CMK (cell line): ENCODE measurements at regions not wholly inside any gene's neighbourhood (a gene's known extent, or its start where the extent isn't known, plus 50 kb on each side); places are given as distances from the start of the nearest gene placed in this dataset.

Experiments
- DNase-seq: peaks from one replicate; pipeline ENCODE4 v3.0.0-alpha.2; 2010; ENCODE audit warnings: low read depth

DNA sequence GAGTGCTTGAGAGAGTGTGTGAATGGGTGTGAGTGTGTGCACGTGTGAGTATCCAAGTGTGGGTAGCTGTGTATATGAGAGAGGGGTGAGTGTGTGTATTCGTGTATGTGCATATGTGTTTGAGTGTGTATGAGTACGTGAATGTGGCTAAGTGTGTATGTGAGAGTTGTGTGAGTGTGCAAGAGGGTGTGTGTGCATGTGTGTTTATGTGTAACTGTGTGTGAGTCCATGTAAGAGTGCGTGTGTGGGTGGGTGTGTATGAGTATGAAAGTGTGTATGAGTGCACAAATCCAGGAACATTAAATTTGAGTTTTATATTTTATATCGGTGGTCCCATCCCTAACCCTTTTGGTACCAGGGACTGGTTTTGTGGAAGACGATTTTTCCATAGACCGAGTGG, 156.4 kb downstream of the TENT4A start:
- DNase-seq = no peak

DNA sequence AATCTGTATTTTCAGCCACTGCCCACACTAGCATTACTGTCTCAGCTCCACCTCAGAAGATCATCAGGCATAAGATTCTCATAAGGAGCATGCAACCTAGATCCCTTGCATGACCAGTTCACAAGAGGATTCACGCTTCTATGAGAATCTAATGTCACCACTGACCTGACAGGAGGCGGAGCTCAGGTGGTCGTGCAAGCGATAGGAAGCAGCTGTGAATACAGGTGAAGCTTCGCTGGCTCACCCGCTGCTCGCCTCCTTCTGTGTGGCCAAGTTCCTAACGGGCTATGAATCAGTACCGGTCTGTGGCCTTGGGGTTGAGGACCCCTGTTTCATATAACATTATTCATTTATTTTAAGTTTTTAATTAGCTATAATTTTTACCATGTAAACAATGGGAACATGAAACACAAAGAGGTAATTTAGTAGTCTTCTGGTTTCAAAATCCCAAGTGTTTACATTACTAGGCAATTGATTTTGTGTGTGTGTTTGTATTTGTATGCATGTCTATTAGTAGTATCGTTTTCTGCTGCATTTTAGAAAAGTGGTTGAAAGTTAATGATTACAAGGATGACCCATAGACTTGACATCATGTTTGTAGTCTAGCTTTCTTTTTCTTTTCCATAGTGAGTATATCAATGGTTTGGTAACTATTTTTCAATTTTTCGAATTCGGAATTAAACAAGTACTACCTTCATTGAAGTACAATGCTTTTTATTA, 159.4 kb downstream of the TENT4A start:
- no peak for DNase-seq

DNA sequence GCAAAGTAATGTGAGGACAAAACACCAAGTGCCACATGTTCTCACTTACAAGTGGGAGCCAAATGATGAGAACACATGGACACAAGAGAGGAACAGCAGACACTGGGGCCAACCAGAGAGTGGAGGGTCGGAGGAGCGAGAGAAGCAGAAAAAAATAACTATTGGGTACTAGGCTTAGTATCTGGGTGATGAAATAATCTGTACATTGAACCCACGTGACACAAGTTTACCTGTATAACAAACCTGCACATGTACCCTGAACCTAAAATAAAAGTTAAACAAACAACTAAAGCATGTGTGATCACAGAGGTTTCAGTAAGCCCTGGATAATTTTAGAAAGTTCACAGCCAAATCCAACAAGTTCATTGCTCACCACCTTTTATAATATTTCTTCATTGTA, 160.1 kb downstream of the TENT4A start:
- no peak for DNase-seq

DNA sequence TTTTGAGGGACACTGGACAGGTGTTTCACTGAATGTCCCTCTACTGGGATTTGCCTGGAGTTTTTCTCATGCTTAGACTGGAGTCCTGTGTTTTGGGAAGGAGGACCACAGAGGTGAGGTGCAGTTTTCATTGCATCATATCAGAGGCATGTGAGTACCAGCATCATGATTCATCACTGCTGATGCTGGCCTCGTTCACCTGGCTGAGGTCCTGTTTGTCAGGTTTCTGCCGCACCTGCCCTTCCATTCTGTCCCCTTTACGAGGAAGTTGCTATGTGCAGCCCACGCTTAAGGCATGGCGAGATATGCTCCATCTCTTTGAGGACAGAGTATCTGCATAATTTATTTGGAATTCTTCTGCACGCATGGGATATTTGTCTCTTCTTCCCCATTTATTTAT, 162.1 kb downstream of the TENT4A start:
- DNase-seq = no peak

DNA sequence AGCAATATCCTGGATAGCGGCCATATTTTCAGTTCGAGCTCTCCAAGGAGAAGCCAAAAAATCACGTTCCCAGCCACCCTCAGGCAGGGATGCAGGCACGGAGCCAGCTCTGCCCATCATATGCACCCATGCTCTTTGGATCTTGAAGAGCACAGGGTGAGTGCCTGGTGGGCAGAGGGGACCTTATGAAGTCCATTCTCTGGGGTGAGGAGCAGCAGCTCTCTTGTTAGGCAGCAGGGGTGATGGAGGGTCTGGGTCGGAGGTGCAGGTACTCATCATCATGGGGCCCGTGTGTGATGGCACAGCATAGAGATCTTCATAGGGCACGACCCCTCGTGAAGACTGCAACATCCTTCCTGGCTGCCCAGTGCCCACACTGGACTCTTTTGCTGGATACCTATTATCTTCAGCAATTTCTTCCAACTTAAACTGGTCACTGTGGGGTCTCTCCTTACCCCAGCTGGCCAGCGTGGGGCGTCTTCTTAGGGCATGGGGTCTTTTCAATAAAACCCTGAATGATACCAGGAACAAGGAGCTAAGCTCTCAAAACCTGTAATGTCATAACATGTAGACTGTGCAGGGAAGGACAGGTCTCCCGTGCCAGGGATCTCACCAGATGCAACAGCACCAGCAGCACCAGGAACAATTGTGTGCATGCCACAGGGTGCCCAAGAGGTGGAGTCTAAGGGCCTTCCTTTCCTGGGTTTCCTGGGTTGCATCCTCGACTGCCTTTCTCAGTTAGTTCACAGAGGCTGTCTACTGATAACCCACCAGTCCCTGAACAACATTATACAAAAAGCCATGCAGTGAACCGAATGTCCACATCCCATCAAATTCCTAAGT, 165.0 kb downstream of the TENT4A start:
- DNase-seq = no peak

DNA sequence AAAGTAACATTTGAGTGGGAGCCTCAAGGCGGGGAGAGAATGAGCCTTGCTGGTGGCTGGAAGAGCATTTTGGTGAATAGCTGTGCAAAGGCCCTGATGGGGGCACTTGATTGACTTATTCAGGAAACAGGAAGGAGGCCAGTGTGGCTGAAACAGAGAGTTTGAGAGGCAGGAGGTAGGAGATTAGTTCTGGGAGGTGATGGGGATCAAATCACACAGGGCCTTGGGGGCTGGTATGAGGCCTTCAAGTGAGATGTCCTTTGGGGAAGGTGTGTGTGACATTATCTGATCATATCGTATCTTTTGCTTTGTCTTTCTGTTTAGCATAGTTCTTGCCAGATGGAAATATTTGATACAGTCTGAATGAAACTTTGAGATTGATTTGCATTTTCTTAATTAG, 172.3 kb downstream of the TENT4A start:
- no peak for DNase-seq

DNA sequence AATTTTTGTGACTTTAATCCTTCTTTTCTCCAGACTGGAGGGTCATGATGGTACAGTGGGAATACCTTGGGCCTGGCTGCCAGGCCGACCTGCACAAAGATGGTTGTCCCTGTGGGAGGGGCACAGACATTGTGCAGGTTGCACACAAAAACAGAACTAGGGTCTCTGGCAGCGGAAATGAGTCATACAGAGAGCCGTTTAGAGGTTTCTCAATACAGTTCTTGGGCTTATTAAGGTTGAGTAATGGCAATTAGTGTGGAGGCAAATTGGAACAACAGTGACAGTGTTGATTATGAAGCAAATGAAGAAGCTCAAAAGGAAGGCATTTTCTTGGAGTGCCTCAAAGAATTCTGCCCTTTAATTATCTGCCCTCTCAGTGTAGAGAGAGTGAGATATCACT, 173.6 kb downstream of the TENT4A start:
- no peak for DNase-seq

DNA sequence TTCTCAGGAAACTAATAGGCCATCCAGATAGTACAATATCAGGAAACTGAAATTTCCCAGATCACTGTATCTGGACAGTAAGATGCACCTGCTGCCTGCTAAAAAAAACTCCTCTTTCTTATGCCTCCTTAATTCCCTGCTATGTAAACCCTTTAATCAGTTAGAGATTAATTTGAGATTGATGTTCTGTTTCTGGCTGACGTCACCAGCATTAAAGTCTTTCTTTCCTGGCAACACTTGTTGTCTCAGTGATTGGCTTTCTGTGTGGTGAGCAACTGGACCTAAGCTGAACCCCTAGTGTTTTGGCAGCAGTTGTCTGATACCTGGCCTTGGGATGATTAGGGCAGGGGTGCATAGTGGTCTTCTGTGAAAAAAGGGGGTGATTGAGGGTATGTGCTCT, 175.8 kb downstream of the TENT4A start:
- DNase-seq = no peak

DNA sequence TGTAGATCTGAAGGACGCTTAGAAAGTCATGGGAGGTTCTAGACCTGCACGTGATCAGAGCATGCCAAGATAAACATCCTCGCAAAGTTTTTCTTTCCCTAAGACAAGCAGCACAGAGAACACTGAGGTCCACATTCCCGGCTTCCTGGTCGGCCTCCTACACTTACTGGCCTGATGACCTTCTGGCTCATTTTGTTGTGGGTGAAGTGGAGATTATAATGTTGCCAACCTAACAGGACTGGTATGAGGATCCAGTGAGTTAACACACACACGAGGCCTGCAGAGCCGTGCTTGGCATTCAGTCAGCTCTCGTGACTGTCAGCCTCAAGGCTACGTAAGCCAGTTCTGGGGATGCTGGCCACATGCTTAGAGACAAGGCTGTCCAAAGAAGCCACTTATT, 186.0 kb downstream of the TENT4A start:
- DNase-seq = no peak

DNA sequence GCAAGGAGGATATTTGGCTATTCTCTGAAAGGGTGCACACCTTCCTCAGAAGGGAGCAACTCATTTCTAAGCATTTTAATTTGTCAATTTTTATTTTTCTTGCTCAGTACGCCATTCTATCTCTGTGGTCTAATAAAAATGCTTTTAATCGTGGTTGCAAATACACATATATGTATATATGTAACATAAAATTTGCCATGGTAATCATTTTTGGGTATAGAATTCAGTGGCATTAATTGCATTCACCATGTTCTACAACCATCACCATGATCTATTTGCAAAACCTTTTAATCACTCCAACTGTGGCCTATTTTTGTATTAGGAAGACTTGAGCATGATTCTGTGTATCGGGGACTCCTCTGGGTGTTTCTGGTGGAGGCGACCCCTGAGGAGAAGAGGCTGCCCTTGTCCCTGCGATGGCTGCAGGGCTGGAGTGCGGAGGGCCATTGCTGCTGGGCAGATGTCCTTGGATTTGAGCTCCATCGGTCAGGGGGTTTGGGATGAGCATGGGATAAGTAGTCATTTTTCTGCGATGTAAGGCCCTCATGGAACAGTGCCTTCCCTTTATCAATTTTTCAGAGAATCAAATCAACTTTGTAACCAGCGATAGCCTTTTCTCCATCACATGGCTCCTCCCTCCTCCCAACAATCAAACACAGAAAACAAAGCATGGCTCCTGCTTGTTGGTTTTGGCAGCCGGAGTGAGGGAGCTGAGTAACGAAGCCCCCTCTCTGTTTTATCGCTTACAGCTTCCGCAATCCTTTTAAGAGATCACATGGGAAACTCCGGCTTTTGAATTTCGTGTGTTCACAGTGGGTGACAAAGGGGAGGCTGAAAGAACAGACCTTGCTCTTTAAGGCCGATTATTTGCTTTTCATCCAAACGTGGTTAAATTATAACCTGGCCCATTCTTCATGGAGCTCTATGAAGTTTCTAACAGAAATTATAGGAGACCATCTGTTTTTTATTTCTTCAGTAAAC, 187.3 kb downstream of the TENT4A start:
- no peak for DNase-seq

DNA sequence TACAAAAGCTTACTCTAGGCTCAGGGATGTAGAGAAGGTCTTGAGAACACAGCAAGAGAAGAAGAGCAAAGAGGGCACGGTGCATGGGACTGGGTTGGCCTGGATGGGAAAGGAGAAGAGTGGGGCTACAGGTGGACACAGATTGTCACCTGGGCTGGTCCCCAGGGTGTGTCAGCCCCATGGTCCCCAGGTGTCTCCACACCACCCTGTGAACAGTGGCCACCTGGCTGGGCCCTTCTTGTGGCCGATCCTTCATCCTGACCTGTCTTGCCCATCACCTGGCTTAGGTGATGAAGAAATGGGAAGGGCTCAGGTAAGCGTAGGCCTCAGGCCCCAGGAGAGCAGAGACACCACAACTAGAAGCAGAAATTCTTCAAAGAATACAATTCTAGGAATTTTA, 188.9 kb downstream of the TENT4A start:
- DNase-seq = no peak

DNA sequence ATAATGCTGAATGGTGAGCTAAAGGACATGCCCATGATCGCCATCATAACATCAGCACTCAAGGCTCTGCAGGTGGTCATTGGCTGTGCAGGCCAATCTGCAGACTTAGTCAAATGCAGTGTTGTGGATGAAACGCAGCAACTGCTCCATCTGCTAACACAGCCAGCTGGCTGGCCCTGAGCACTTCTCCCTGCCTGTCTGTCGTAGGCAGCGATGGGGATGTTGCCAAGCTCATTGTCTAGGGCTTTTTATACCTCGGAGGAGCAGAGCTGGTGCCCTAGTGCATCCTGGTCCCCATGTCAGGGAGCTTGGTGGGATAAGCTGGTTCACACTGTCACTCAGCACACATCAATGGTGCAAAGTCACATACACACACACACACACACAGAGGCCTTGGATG, 189.4 kb downstream of the TENT4A start:
- no peak for DNase-seq

DNA sequence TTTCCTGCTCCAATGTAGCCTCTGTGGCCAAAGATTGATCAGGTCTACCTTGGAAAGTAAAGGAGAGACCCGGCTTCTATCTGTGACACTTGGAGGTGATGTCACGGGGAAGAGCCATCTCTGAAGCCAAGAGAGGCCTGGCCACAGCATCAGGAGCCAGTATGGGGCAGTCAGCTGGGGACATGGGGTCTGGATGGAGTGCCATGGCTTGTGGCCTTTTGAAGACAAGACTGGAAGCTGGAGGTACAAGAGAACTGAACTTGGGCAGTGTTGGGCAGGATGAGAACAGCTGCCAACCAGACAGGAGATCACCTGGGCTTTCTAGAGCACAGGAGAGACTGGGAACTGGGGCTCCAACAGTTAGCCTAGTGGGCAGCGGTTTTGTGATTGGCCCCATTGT, 190.7 kb downstream of the TENT4A start:
- DNase-seq = no peak

DNA sequence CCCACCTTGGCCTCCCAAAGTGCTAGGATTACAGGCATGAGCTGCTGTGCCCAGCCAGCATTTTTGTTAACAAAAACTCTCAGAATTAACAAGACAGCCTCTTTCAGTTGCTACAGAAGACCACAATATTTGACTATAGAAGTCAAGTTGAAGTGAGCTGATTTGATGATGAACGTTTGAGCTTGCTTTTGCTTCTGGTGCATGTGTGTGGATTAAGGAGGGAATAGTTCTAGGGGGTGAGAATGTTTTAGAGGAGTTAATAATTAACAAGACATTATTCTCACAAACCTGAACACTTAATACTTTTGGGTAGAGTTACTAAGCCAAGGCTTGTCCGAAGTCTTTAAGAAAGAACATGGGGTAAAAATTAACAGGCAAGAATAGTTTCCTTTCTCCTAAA, 191.6 kb downstream of the TENT4A start:
- no peak for DNase-seq

DNA sequence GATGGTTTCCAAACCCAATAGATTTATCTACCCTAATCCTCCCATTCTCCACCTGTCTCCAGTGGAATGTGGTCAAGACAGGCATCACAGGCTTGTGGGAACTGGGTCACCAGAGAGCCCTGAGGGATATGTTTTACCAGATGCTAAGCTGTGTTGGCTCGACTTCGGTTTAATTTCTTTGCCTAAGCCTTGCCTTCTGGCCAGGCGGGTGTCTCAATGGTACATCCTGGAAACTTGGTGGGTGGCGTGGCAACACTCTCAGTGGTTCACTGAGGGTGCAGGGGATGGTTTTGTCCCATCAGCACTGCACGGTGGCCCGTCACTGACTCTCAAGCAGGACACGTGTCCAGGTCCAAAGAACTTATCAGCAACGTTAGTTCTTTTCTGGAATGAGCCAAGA, 192.2 kb downstream of the TENT4A start:
- no peak for DNase-seq

DNA sequence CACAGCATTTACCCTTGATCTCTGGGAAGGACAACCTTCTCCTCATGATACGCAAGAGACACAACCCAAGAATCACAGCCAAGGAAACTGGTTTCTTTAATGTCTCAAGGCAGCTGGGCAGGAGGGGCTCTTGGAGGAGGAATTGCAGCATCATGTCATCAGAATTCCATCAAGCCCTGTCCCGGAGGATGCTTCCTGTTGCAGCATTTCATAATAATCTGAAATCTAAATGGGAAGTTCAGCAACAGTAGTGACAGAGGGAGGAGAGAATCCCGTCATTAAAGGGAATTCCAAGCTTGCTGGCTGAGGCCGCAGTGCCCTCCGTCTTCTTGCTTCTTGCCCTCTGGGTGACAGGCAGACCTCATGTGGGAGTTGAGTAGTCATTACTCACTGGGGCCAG, 192.7 kb downstream of the TENT4A start:
- no peak for DNase-seq

DNA sequence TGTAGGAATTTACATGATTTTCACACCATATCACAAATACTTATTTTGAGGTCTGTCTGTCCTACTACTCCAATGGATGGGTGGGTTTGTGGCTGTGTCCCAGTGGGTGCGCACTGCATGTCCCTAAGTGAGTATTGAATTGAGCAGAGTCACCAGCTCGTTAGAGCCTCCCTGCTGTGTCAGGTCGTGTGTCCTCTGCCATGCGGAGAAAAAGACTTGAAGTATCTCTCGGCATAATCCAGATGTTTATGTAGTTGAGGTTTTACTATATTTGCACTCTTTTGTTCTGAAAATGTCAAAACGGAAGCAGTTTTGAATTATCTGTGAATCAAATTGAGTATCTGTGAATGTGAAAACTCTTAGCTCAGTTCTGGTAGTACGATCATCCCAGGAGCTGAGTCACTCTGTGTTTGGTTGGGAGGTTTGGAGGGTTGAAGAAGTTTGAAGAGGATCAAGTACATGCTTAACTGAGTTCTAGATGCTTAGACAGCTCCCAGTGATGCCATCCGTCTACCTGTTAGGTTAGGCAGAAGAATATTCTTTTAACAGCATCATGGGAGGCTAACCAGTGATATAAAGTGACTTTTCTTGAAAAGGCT, 194.2 kb downstream of the TENT4A start:
- no peak for DNase-seq

DNA sequence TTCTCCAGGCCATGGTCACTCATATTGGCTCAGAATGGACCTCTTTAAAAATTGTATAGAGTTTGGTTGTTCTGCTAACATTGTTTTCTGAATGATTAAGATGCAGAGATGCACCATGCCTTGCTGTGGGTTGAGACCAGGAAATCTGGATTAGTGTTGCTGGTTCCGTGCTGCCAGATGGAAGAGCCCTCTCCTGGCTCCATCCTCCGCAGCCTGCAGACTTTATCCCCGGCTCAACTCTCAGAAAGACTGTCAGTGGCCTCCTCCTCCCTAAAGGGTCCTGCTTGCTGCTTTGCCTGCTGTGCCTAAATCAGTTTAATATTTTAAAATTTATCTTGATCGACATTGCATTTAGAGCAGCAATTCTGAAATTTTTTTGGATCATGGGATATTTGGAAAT, 196.7 kb downstream of the TENT4A start:
- no peak for DNase-seq

DNA sequence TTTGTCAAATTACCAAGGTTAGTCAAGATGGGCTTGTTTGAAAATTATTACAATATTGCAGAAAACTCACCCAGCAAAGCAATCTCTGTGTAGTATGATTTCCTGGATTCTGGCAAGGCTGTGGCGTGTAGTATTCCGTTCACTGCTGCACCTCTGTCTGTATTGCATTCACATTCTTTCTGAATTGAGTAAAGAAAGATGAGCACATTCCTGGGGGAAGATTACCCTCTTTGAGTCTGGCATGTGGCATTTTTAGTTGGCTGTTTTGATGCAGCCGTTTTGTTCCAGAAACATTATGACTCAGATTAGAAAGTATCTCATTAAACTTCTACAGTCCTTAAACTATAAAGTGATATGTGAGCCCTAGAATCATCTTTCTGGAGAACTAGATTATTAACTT, 197.7 kb downstream of the TENT4A start:
- DNase-seq = no peak

DNA sequence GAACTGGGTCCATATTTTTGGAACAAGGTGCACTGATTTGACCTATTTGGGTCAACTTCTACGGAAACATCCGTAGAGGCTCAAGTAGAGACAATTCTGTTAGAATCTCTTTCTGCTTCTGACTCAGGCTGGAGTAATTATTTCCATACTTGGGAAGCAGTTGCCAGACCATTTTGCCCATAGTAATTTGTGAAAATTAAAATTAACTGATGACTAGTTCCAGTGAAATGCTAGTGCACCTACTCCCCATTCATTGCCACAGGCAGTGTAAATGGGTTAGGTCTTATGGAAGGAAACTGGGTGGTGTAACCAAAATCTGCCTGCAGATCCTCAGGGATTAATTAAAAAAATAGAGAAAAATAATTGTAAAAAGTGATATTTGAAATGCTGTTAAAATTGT, 201.1 kb downstream of the TENT4A start:
- DNase-seq = no peak

DNA sequence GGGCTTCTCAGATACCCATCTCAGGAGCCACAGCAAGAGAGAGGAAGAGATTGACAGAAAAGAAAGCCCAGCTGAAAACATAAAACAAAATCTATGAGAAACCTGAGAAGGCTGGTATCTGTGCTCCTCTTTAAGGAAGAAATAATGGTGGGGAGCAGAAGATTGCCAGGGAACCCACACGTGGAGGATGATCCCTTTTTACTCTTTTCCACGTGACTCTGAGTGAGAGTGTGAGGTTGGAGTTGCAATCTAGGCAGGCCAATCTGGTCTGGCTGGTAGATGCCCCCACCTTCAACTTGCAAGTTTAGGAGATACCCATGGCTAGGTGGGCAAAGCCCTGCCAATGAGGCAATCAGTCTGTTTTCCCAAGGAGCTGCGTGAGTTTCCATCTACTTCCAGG, 202.3 kb downstream of the TENT4A start:
- DNase-seq = no peak

DNA sequence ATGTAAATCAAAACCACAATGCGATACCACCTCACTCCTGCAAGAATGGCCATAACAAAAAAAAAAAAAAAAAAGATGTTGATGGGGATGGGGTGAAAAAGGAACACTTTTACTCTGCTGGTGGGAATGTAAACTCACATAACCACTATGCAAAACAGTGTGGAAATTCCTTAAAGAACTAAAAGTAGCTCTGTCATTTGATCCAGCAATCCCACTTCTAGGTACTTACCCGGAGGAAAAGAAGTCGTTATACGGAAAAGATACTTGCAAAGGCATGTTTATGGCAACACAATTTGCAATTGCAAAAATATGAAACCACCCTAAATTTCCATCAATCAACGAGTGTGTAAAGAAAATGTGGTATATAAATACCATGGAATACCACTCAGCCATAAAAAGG, 205.0 kb downstream of the TENT4A start:
- no peak for DNase-seq
